SU-DHL-6 (cell line): ENCODE measurements at regions not wholly inside any gene's neighbourhood (a gene's known extent, or its start where the extent isn't known, plus 50 kb on each side); places are given as distances from the start of the nearest gene placed in this dataset.
A peak's percentile ranks its signal among the peaks of the same experiment; 100 is the strongest.
"Not testable (repeated sequence)": the region's sequence is repeated elsewhere in the genome, so short reads cannot be mapped to it uniquely, and the experiment has no call there.

Source experiments
- H2AFZ ChIP-seq: fragments of 200-600 bp; sonication (generic); 2 replicates; pipeline ENCODE4 v1.6.1; 2014; ENCODE audit warnings: low read depth, mild to moderate bottlenecking, moderate library complexity, mixed read lengths, antibody characterized with exemption, low read length; ENCODE audit not compliant: severe bottlenecking
- H3F3A ChIP-seq: fragments of 200-600 bp; shearing (Covaris generic); 2 replicates; pipeline ENCODE4 v1.6.0; 2016; ENCODE audit warnings: antibody characterized with exemption, mild to moderate bottlenecking; ENCODE audit not compliant: insufficient read depth
- H3K27ac ChIP-seq: fragments of 200-600 bp; sonication (generic); 2 replicates; pipeline ENCODE4 v1.5.1; 2016; ENCODE audit warnings: low read depth, mild to moderate bottlenecking, low read length, moderate library complexity, mixed read lengths
- H3K27me3 ChIP-seq: fragments of 200-600 bp; sonication (generic), shearing (Covaris generic); 2 replicates; pipeline ENCODE4 v1.6.0; 2014; ENCODE audit warnings: mild to moderate bottlenecking, low read length
- H3K36me3 ChIP-seq: fragments of 200-600 bp; sonication (generic); 2 replicates; pipeline ENCODE4 v1.6.1; 2014; ENCODE audit warnings: mild to moderate bottlenecking, low read length, mixed read lengths
- H3K4me2 ChIP-seq: fragments of 300-600, 200-600 bp; shearing (Covaris generic), sonication (generic); 2 replicates; pipeline ENCODE4 v1.6.0; 2014; ENCODE audit warnings: low read length, low read depth, mild to moderate bottlenecking; ENCODE audit not compliant: poor library complexity, severe bottlenecking
- H3K4me3 ChIP-seq: fragments of 200-600 bp; sonication (generic); 2 replicates; pipeline ENCODE4 v1.5.1; 2014; ENCODE audit warnings: antibody characterized with exemption, low read length, mild to moderate bottlenecking, mixed read lengths; ENCODE audit not compliant: insufficient read depth, poor library complexity, severe bottlenecking
- H3K79me2 ChIP-seq: fragments of 200-600 bp; sonication (generic); 2 replicates; pipeline ENCODE4 v1.6.1; 2014; ENCODE audit warnings: mild to moderate bottlenecking, low read length, moderate library complexity; ENCODE audit not compliant: insufficient read depth
- H3K9ac ChIP-seq: fragments of 200-600 bp; sonication (generic); 2 replicates; pipeline ENCODE4 v1.7.0; 2014; ENCODE audit warnings: mild to moderate bottlenecking, low read length
- H3K9me2 ChIP-seq: fragments of 200-600 bp; sonication (generic); replicated peaks from 2 replicates; pipeline ENCODE4 v1.6.1; 2014; ENCODE audit warnings: low read length; ENCODE audit not compliant: insufficient read depth
- H3K9me3 ChIP-seq: fragments of 200-600 bp; sonication (generic); 2 replicates; pipeline ENCODE4 v1.6.1; 2014; ENCODE audit warnings: low read length, mixed read lengths; ENCODE audit not compliant: insufficient read depth
- H4K20me1 ChIP-seq: fragments of 200-600 bp; sonication (generic); 2 replicates; pipeline ENCODE4 v1.6.1; 2014; ENCODE audit warnings: low read depth, mild to moderate bottlenecking, antibody characterized with exemption, low read length, moderate library complexity, mixed read lengths
- CTCF ChIP-seq: fragments of 200-600 bp; sonication (generic); IDR thresholded peaks from one replicate; pipeline ENCODE4 v1.5.1; 2017; ENCODE audit warnings: antibody characterized with exemption, mild to moderate bottlenecking, low read length, moderate library complexity; ENCODE audit not compliant: insufficient read depth, poor library complexity, severe bottlenecking
- EZH2phosphoT487 ChIP-seq: fragments of 200-600 bp; sonication (generic), shearing (Covaris generic); conservative IDR thresholded peaks from 2 replicates; pipeline ENCODE4 v1.6.1; 2018; ENCODE audit warnings: mild to moderate bottlenecking, antibody characterized with exemption, low read length, moderate library complexity, mixed read lengths

- Histone ChIP-seq H3K9ac (no peak overlapping the region), H3K4me3 (no peak overlapping the region), H2AFZ (no peak overlapping the region), H3K9me3 (no peaks in the 10 kb centered on the region), H3K79me2 (no peaks in the 10 kb centered on the region), H3K9me2 (no peaks in the 10 kb centered on the region), H3K27ac (no peak overlapping the region), H4K20me1 (no peaks in the 10 kb centered on the region), H3K27me3 (no peaks in the 10 kb centered on the region), H3F3A (no peaks in the 10 kb centered on the region), H3K36me3 (no peaks in the 10 kb centered on the region), H3K4me2 (no peak overlapping the region)
- TF ChIP-seq EZH2phosphoT487 (no peak), CTCF (no peak)
These were observed 294.3 kb upstream of the SPAG17 start for GRCh38 chr1:118479351-118479750.

GRCh38 chr1:118473825-118474224, 288.8 kb upstream of the SPAG17 start:
- Histone ChIP-seq H3K9ac (no peak overlapping the region), H3K27me3 (no peaks in the 10 kb centered on the region), H3K27ac (no peak overlapping the region), H2AFZ (no peak overlapping the region), H3K4me3 (no peak overlapping the region), H3K9me3 (no peaks in the 10 kb centered on the region), H4K20me1 (no peaks in the 10 kb centered on the region), H3K4me2 (no peak overlapping the region), H3K36me3 (no peaks in the 10 kb centered on the region), H3K79me2 (no peaks in the 10 kb centered on the region), H3K9me2 (no peaks in the 10 kb centered on the region), H3F3A (no peaks in the 10 kb centered on the region)
- TF ChIP-seq EZH2phosphoT487 (no peak), CTCF (no peak)

GRCh38 chr1:118464460-118464859, 279.4 kb upstream of the SPAG17 start:
- H3K27ac ChIP-seq, H3K4me3 ChIP-seq, H3K4me2 ChIP-seq, H3F3A ChIP-seq, H3K36me3 ChIP-seq, H3K9me2 ChIP-seq, H3K79me2 ChIP-seq, H3K9ac ChIP-seq, H2AFZ ChIP-seq, H4K20me1 ChIP-seq, H3K9me3 ChIP-seq, H3K27me3 ChIP-seq: not testable (repeated sequence)

GRCh38 chr1:118461154-118461553, 276.1 kb upstream of the SPAG17 start:
- no peak overlapping the region for H3K9ac ChIP-seq
- H3K36me3 ChIP-seq, result no peaks in the 10 kb centered on the region
- TF ChIP-seq CTCF (peak; percentile 13), EZH2phosphoT487 (no peak)
- no peaks in the 10 kb centered on the region for H4K20me1 ChIP-seq
- no peaks in the 10 kb centered on the region for H3K79me2 ChIP-seq
- no peaks in the 10 kb centered on the region for H3K9me2 ChIP-seq
- no peak overlapping the region for H2AFZ ChIP-seq
- H3K27ac ChIP-seq, result no peak overlapping the region
- H3K4me3 ChIP-seq, result no peak overlapping the region
- H3K4me2 ChIP-seq, result no peak overlapping the region
- H3F3A ChIP-seq, result no peaks in the 10 kb centered on the region
- H3K9me3 ChIP-seq, result no peaks in the 10 kb centered on the region
- no peaks in the 10 kb centered on the region for H3K27me3 ChIP-seq
